ENCODE measurements at regions not wholly inside any gene's neighbourhood (a gene's known extent, or its start where the extent isn't known, plus 50 kb on each side); places are given as distances from the start of the nearest gene placed in this dataset.

DNA sequence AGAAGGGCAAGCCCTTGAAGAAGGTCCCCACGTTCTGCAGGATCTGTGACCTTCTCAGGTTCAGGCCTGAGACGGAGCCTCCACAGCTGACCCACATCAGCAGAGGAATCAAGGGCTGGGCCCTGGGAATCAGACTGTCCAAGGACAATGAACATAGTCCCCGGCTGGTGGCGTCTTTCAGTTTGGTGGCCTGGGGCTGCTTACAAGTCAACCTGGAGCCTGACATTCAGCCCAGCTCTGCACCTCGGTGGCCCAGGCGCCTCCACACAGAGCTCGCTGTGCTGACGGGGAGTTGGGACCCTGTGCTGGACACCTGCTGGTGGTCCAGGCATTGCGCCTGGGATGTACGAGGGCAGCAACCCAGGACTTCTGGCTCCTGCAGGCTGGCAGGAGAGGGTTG lies 523.5 kb downstream of the TBC1D22A start:
- TF ChIP-seq, protein P1, sequence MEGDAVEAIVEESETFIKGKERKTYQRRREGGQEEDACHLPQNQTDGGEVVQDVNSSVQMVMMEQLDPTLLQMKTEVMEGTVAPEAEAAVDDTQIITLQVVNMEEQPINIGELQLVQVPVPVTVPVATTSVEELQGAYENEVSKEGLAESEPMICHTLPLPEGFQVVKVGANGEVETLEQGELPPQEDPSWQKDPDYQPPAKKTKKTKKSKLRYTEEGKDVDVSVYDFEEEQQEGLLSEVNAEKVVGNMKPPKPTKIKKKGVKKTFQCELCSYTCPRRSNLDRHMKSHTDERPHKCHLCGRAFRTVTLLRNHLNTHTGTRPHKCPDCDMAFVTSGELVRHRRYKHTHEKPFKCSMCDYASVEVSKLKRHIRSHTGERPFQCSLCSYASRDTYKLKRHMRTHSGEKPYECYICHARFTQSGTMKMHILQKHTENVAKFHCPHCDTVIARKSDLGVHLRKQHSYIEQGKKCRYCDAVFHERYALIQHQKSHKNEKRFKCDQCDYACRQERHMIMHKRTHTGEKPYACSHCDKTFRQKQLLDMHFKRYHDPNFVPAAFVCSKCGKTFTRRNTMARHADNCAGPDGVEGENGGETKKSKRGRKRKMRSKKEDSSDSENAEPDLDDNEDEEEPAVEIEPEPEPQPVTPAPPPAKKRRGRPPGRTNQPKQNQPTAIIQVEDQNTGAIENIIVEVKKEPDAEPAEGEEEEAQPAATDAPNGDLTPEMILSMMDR (IDR thresholded peaks at IDR 0.05), result no peak
- no peak for TF ChIP-seq EZH2 (IDR thresholded peaks at IDR 0.05; ENCODE audit: borderline replicate concordance, insufficient read depth, low read depth, low read length, poor library complexity, severe bottlenecking)
